Right ventricle myocardium superior (tissue), 1 donor: ENCODE measurements at regions not wholly inside any gene's neighbourhood (a gene's known extent, or its start where the extent isn't known, plus 50 kb on each side); places are given as distances from the start of the nearest gene placed in this dataset.
"Not testable (repeated sequence)": the region's sequence is repeated elsewhere in the genome, so short reads cannot be mapped to it uniquely, and the experiment has no call there.

ENCODE experiments used
- ATAC-seq: fragments of 200-7000 bp; cut with Tn5 transposase; one replicate; pipeline ENCODE4 v1.9.1; 2020; ENCODE audit warnings: mild to moderate bottlenecking; ENCODE audit not compliant: poor library complexity
- DNase-seq: peaks from one replicate; pipeline ENCODE4 v3.0.0-alpha.2; 2020
- intact Hi-C: fragments of 100-400 bp; cut with DNase I; formaldehyde crosslinking; loops from one replicate; pipeline ENCODE4 v1.11.2; 2022
- donor health status: DM: no; HTN: yes; CAD: no; lungs with severe emphysema.

DNA sequence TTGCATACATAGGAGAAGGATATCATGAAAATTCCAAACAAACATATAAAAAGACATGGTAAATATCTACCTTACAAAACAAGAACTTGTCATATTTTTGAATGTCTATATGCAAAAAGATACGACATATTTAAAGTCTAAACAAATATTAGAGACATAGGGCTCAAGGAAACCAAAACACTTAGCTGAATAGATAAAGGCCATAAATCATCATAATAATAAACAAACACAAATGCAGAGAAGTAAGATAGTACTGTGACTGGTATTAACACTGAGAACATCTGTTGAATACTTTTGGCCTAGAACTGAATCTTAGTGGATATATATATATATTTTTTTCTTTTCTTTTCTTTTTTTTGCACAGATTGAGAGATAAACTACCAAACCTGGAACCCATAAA, 435.8 kb downstream of the KCNJ18 start:
- DNase-seq: no peak
- no peak for ATAC-seq
- intact Hi-C loops: no loop called here

DNA sequence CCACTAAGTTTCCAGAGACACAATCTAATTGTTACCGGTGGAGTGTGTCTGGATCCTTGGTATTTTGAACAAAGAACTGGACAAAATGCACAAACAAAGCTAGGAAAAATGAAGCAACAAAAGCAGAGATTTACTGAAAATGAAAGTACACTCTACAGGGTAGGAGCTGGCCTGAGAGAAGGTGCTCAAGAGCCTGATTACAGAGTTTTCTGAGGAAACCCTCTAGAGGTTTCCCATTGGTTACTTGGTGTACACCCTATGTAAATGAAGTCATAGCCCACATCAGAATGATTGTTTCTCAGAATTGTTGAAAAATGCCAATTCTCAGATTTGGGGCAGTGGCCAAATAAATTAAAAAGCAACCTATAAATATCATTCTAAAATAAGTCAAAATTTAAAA, 436.4 kb downstream of the KCNJ18 start:
- DNase-seq (no peak), ATAC-seq (no peak)
- intact Hi-C loops: no loop called here

GRCh38 chr17:22129920-22130319, 437.6 kb downstream of the KCNJ18 start:
- ATAC-seq, DNase-seq, intact Hi-C loops: not testable (repeated sequence)

- ATAC-seq (no peak), DNase-seq (no peak)
- intact Hi-C loops: no loop called here
These were observed 439.4 kb downstream of the KCNJ18 start for GRCh38 chr17:22131740-22132139.

GRCh38 chr17:22138861-22139469, 446.6 kb downstream of the KCNJ18 start:
- intact Hi-C loops: no loop called here
- DNase-seq (no peak), ATAC-seq (no peak)

- intact Hi-C loops: no loop called here
- DNase-seq (no peak), ATAC-seq (no peak)
These were observed 449.8 kb downstream of the KCNJ18 start for GRCh38 chr17:22142091-22142490.

DNA sequence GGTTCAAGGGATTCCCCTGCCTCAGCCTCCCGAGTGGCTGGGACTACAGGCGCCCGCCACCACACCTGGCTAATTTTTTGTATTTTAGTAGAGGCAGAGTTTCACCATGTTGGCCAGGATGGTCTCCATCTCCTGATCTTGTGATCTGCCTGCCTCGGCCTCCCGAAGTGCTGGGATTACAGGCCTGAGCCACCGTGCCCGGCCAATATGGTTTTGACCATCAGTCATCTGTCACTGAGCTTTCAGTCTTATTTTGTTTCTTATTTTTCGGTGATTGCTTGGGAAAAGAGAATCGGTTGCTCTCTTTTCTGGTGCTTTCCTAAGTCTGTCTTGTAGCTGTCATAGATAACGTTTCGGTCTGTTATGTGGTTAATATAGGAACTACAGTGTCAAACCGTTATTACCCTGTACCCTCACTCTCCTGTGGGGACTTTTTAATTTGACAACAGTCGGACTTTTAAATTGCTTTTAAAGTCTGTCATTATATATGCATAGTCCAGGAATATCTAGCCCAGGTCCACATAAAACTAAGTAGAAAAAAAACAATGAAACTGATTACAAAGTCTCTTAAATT, 453.4 kb downstream of the KCNJ18 start:
- no peak for ATAC-seq
- DNase-seq: no peak
- intact Hi-C loops: no loop called here

- ATAC-seq: no peak
- no peak for DNase-seq
- intact Hi-C loops: no loop called here
These were observed 466.0 kb downstream of the KCNJ18 start for GRCh38 chr17:22158364-22158763.

- intact Hi-C loops: no loop called here
- DNase-seq (no peak), ATAC-seq (no peak)
These were observed 469.1 kb downstream of the KCNJ18 start for GRCh38 chr17:22161376-22161775.

DNA sequence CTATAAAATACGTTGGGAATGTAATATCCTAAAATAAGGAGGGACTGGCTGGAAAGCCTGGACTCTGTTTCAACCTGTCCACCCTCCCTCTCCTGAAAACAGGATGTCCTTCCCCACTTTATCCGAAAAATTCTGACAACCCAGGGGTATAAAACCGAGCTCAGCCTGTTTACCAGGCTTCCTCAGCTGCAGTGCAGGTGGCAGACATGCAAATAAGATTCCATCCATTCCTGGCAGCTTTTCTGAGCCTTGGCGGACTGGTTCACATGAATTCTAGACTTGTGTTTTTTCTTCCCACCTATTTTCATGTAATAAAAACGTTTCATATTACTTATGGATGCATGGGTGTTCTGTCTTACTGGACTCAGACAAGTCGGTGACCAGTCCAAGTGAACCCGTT, 479.3 kb downstream of the KCNJ18 start:
- ATAC-seq (no peak), DNase-seq (no peak)
- intact Hi-C loops: no loop called here

DNA sequence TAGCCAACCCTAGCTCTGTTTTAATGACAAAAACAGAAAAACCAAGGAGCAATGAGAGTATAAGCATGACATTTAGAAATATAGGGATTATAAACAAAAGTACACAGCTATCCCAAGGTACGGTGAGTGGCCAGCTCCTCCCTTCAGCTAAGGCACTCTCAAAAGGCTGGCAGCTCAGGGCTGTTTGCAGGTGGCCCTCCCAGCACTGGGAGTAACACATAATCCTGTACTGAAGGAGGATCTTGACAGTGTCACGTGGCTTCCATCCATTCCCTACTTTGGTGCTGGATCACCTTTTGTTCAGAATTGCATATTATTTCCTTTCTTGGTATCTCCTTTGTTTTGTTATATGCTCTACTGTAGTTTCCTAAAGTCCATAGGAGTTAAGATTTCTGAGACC, 500.8 kb downstream of the KCNJ18 start:
- intact Hi-C loops: no loop called here
- ATAC-seq (no peak), DNase-seq (no peak)

DNA sequence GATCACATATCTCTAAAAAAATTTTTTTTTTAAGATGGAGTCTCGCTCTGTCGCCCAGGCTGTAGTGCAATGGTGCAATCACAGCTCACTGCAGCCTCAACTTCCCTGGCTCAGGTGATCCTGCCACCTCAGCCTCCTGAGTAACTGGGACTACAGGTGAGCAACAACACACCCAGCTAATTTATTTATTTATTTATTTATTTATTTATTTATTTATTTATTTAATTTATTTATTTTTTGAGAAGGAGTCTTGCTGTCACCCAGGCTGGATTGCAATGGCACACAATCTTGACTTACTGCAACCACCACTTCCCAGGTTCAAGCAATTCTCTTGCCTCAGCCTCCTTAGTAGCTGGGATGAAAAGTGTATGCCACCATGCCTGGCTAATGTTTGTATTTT, 507.9 kb downstream of the KCNJ18 start:
- ATAC-seq, DNase-seq, intact Hi-C loops: not testable (repeated sequence)

DNA sequence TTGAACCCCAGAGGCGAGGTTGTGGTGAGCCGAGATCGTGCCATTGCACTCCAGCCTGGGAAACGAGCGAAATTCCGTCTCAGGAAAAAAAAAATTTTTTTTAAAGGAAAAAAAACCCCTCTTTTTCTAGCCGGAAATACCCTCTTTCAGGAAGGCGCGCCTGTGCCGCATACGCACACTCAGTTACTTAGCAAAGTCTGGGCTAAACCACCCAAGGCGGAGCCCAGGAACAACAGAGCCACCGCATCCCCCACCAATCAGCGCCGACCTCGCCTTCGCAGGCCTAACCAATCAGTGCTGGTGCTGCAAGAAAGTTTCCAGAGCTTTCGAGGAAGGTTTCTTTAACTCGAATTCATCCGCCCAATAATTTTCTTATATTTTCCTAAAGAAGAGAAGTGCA, 510.4 kb downstream of the KCNJ18 start:
- ATAC-seq (no peak), DNase-seq (no peak)
- intact Hi-C loops: no loop called here

DNA sequence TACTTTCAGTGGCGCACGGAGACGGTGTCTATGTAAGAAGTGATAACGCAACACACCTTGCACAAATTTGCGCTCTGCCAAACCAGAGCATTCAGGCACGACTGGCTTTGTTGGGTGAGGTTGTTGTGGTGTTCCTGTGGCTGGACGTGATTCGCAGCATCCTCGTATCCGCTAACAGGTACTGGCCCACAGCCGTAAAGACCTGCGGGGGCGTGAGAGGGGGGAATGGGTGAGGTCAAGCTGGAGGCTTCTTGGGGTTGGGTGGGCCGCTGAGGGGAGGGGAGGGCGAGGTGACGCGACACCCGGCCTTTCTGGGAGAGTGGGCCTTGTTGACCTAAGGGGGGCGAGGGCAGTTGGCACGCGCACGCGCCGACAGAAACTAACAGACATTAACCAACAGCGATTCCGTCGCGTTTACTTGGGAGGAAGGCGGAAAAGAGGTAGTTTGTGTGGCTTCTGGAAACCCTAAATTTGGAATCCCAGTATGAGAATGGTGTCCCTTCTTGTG, 510.9 kb downstream of the KCNJ18 start:
- intact Hi-C loops: no loop called here
- ATAC-seq: no peak

DNA sequence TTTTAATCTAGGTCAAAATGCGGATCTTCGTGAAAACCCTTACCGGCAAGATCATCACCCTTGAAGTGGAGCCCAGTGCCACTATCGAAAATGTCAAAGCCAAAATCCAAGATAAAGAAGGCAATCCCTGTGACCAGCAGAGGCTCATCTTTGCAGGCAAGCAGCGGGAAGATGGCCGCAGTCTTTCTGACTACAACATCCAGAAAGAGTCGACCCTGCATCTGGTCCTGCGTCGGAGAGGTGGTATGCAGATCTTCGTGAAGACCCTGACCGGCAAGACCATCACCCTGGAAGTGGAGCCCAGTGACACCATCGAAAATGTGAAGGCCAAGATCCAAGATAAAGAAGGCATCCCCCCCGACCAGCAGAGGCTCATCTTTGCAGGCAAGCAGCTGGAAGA, 511.8 kb downstream of the KCNJ18 start:
- ATAC-seq, DNase-seq, intact Hi-C loops: not testable (repeated sequence)

More for the DNA sequence above, 510.9 kb downstream of the KCNJ18 start:
- DNase-seq: no peak

- ATAC-seq, intact Hi-C loops, DNase-seq: not testable (repeated sequence)
These were observed 517.9 kb downstream of the KCNJ18 start for GRCh38 chr17:22210212-22210611.

GRCh38 chr17:22213169-22213568, 520.8 kb downstream of the KCNJ18 start:
- intact Hi-C loops, ATAC-seq, DNase-seq: not testable (repeated sequence)

DNA sequence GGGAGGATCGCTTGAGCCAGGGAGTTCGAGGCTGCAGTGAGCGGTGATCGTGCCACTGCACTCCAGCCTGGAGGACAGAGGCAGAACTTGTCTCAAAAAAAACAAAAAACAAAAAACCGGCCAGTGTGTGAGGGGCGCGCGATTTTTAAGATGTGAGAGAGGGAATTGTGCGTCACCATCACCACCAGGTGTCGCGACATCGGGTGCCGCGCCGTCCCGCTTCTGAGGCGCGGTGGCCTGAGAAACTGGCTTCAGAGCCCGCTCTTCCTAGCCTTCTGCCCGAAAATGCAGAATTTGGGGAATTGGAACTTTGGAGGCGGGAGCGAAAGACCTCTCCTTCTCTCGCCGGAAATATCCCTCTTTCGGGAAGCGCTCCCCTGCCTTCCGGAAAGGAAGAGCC, 524.8 kb downstream of the KCNJ18 start:
- DNase-seq: no peak
- ATAC-seq: no peak
- intact Hi-C loops: no loop called here

DNA sequence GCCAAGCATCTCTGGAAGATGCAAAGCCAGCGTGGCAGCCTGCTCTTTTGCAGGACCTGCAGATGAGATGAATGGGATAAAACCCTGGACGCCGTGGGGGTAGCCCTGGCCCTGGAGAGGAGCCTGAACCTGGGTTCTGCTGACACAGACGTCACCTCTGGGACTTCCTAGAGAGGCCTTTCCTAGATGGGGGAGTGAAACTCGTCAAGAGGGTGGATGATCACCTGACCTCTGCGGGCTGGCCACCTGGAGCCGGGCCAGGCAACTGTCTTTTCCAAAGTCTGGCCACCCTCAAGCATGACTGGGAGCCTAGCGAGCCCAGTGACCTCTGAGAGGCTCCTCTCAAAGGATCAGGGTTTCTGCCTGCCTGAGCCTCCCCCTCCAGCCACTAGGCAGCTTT, 529.0 kb downstream of the KCNJ18 start:
- intact Hi-C loops: no loop called here
- no peak for ATAC-seq
- DNase-seq: no peak

DNA sequence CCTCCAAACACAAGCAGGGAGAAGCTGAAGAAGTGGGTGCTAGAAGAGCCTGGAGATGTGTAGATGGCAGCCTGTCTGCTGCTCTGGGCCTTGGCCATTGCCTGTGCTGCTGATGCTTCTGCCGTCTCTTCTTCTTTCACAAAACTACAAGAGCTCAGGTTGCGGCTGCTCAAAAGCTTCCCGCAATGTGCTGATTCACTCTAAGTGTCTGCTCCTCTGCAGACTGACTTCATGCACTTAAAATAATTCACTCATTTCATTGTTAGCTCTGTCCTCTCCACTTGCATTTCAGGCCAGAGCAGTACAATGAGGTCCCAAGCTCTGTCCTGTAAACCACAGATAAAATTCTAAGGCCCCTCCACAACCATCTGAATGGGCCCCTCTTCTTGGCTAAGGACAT, 534.2 kb downstream of the KCNJ18 start:
- DNase-seq, intact Hi-C loops, ATAC-seq: not testable (repeated sequence)
